Esophagus squamous epithelium (tissue), 4 donors: ENCODE measurements at regions not wholly inside any gene's neighbourhood (a gene's known extent, or its start where the extent isn't known, plus 50 kb on each side); places are given as distances from the start of the nearest gene placed in this dataset.

Experiments used
- POLR2A ChIP-seq, 4 donors: fragments of 450-650 bp; IDR thresholded peaks; one replicate each; pipeline ENCODE4 v1.6.1; 2017; ENCODE audit warnings: antibody characterized with exemption in 4 of 4, mild to moderate bottlenecking in 4 of 4, moderate library complexity in 3 of 4
- TF ChIP-seq, protein P1 (sequence below), 6 experiments: fragments of 450-650 bp in 4 of 6; fragments of 200-600 bp in 2 of 6; sonication (generic) in 2 of 6; IDR thresholded peaks; one replicate each; pipeline ENCODE4 v1.5.1; 2016 to 2019; ENCODE audit warnings: antibody characterized with exemption in 6 of 6, mild to moderate bottlenecking in 4 of 6, moderate library complexity in 4 of 6

DNA sequence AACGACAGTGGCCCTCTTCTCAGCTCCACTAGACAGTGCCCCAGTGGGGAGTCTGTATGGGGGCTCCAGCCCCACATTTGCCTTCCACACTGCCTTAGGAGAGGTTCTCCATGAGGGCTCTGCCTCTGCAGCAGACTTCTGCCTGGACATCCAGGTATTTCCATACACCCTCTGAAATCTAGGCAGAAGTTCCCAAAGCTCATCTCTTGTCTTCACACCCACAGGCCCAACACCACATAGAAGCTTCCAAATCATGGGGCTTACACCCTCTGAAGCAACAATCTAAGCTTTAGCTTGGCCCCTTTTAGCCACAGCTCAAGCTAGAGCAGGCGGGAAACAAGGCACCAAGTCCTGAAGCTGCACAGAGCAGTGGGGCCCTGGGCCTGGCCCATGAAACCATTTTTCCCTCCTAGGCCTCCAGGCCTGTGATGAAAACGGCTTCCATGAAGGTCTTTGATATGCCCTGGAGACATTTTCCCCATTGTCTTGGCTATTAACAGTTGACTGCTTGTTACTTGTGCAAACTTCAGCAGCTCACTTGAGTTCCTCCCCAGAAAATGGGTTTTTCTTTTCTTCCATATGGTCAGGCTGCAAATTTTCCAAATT is 89.2 kb downstream of the KBTBD2 start:
- TF ChIP-seq POLR2A (IDR thresholded peaks at IDR 0.05) = no peak
- TF ChIP-seq, protein P1, sequence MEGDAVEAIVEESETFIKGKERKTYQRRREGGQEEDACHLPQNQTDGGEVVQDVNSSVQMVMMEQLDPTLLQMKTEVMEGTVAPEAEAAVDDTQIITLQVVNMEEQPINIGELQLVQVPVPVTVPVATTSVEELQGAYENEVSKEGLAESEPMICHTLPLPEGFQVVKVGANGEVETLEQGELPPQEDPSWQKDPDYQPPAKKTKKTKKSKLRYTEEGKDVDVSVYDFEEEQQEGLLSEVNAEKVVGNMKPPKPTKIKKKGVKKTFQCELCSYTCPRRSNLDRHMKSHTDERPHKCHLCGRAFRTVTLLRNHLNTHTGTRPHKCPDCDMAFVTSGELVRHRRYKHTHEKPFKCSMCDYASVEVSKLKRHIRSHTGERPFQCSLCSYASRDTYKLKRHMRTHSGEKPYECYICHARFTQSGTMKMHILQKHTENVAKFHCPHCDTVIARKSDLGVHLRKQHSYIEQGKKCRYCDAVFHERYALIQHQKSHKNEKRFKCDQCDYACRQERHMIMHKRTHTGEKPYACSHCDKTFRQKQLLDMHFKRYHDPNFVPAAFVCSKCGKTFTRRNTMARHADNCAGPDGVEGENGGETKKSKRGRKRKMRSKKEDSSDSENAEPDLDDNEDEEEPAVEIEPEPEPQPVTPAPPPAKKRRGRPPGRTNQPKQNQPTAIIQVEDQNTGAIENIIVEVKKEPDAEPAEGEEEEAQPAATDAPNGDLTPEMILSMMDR (IDR thresholded peaks at IDR 0.05) = no peak
